ENCODE measurements at regions not wholly inside any gene's neighbourhood (a gene's known extent, or its start where the extent isn't known, plus 50 kb on each side); places are given as distances from the start of the nearest gene placed in this dataset.

DNA sequence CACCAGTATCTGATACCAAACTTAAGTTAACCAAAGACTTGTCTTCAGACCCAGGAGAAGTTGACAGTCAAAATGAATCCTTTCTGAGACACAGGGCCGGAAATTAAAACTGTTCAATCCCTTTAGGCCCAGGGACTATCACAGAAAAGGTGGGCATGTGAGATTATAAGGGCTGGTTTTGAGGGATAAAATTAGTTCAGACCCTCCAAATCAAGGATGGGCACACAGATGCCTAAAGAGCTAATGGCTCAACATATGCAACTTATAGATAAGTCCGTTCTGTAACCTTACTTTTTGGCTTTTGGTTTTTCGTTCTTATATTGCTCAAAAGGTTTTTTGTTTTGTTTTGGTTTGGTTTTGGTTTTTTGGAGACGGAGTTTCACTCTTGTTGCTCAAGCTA is 129.6 kb upstream of the ABCA1 start:
- no peak for TF ChIP-seq POLR2AphosphoS5 (IDR thresholded peaks at IDR 0.05; ENCODE audit: low read depth, low read length)
- TF ChIP-seq, protein P1, sequence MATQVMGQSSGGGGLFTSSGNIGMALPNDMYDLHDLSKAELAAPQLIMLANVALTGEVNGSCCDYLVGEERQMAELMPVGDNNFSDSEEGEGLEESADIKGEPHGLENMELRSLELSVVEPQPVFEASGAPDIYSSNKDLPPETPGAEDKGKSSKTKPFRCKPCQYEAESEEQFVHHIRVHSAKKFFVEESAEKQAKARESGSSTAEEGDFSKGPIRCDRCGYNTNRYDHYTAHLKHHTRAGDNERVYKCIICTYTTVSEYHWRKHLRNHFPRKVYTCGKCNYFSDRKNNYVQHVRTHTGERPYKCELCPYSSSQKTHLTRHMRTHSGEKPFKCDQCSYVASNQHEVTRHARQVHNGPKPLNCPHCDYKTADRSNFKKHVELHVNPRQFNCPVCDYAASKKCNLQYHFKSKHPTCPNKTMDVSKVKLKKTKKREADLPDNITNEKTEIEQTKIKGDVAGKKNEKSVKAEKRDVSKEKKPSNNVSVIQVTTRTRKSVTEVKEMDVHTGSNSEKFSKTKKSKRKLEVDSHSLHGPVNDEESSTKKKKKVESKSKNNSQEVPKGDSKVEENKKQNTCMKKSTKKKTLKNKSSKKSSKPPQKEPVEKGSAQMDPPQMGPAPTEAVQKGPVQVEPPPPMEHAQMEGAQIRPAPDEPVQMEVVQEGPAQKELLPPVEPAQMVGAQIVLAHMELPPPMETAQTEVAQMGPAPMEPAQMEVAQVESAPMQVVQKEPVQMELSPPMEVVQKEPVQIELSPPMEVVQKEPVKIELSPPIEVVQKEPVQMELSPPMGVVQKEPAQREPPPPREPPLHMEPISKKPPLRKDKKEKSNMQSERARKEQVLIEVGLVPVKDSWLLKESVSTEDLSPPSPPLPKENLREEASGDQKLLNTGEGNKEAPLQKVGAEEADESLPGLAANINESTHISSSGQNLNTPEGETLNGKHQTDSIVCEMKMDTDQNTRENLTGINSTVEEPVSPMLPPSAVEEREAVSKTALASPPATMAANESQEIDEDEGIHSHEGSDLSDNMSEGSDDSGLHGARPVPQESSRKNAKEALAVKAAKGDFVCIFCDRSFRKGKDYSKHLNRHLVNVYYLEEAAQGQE (IDR thresholded peaks at IDR 0.05; ENCODE audit: insufficient read depth in 1 of 2, low read depth in 2 of 2, low read length in 1 of 2) = no peak
- no peak for TF ChIP-seq TCF7L2 (IDR thresholded peaks at IDR 0.05; ENCODE audit: low read depth, low read length)
- TF ChIP-seq, protein P2, sequence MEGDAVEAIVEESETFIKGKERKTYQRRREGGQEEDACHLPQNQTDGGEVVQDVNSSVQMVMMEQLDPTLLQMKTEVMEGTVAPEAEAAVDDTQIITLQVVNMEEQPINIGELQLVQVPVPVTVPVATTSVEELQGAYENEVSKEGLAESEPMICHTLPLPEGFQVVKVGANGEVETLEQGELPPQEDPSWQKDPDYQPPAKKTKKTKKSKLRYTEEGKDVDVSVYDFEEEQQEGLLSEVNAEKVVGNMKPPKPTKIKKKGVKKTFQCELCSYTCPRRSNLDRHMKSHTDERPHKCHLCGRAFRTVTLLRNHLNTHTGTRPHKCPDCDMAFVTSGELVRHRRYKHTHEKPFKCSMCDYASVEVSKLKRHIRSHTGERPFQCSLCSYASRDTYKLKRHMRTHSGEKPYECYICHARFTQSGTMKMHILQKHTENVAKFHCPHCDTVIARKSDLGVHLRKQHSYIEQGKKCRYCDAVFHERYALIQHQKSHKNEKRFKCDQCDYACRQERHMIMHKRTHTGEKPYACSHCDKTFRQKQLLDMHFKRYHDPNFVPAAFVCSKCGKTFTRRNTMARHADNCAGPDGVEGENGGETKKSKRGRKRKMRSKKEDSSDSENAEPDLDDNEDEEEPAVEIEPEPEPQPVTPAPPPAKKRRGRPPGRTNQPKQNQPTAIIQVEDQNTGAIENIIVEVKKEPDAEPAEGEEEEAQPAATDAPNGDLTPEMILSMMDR (IDR thresholded peaks at IDR 0.05) = no peak
- TF ChIP-seq SIN3A (IDR thresholded peaks at IDR 0.05; ENCODE audit: borderline replicate concordance, insufficient read depth, low read depth, low read length) = no peak
- in situ Hi-C loops (cut with HindIII; ENCODE audit: low pct_unique_long_range_greater_than_20kb, low sequenced_read_pairs) (no loop called here), intact Hi-C loops (cut with micrococcal nuclease; ENCODE audit: unreplicated experiment) (no loop called here)
- H3K27ac ChIP-seq (ENCODE audit: low read length) = no peak overlapping the region
- ATAC-seq = no peak
- H3K4me1 ChIP-seq (ENCODE audit: control insufficient read depth, insufficient read depth, low read length) = no peaks in the 10 kb centered on the region
- H3K27me3 ChIP-seq (ENCODE audit: control insufficient read depth, insufficient read depth, low read length) = no peaks in the 10 kb centered on the region
- ChIA-PET CTCF (no interaction called here), POLR2A (no interaction called here)
- H3K36me3 ChIP-seq (ENCODE audit: control insufficient read depth, insufficient read depth, low read length) = no peaks in the 10 kb centered on the region
- H3K9me3 ChIP-seq (ENCODE audit: control insufficient read depth, insufficient read depth, low read depth, low read length) = no peaks in the 10 kb centered on the region
- no peak for DNase-seq (ENCODE audit: low read depth, low spot score)
- BruUV-seq (replicated peaks) = no TSS peak
- H3K4me3 ChIP-seq (ENCODE audit: low read depth in 2 of 2, low read length in 2 of 2) = no peak overlapping the region

DNA sequence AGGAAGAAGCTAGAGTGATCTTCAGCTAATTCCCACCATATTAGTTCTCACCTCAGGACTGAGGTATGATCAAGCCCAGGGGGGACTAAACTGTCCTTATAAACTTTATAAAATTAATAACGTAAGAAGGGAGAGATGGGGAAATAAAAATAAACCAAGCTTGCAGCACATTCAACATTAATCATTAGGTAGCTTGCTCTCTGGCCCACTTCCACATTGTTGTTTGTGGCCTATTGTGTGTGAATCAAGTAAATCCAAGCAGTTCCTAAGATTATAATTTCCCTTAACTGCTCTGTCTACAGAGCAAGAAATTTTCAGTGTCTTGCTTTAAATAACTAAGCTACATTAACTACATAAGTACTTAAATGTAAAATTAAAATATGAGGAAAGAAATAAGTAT is 131.3 kb upstream of the ABCA1 start:
- Histone ChIP-seq H3K9me3 (ENCODE audit: control insufficient read depth, insufficient read depth, low read depth, low read length) (no peaks in the 10 kb centered on the region), H3K27me3 (ENCODE audit: control insufficient read depth, insufficient read depth, low read length) (no peaks in the 10 kb centered on the region), H3K27ac (ENCODE audit: low read length) (no peak overlapping the region), H3K4me1 (ENCODE audit: control insufficient read depth, insufficient read depth, low read length) (peaks cover 2% of the 10 kb centered on the region; the same call in 1 of the 2 replicates), H3K4me3 (ENCODE audit: low read depth in 2 of 2, low read length in 2 of 2) (no peak overlapping the region), H3K36me3 (ENCODE audit: control insufficient read depth, insufficient read depth, low read length) (no peaks in the 10 kb centered on the region)
- no peak for ATAC-seq
- in situ Hi-C loops (cut with HindIII; ENCODE audit: low pct_unique_long_range_greater_than_20kb, low sequenced_read_pairs) = no loop called here
- POLR2A ChIA-PET = no interaction called here
- BruUV-seq (replicated peaks) = no TSS peak
- CTCF ChIA-PET = no interaction called here
- intact Hi-C loops (cut with micrococcal nuclease; ENCODE audit: unreplicated experiment) = no loop called here
- no peak for DNase-seq (ENCODE audit: low read depth, low spot score)
- TF ChIP-seq SIN3A (IDR thresholded peaks at IDR 0.05; ENCODE audit: borderline replicate concordance, insufficient read depth, low read depth, low read length) = no peak
- TF ChIP-seq, protein P2 (IDR thresholded peaks at IDR 0.05) = no peak
- TF ChIP-seq, protein P1 (IDR thresholded peaks at IDR 0.05; ENCODE audit: insufficient read depth in 1 of 2, low read depth in 2 of 2, low read length in 1 of 2) = no peak
- no peak for TF ChIP-seq POLR2AphosphoS5 (IDR thresholded peaks at IDR 0.05; ENCODE audit: low read depth, low read length)
